PFSK-1 (cell line): ENCODE measurements at regions not wholly inside any gene's neighbourhood (a gene's known extent, or its start where the extent isn't known, plus 50 kb on each side); places are given as distances from the start of the nearest gene placed in this dataset.

ENCODE experiments used
- FOXP2 ChIP-seq: optimal IDR thresholded peaks from 2 replicates; pipeline ENCODE3; 2011; ENCODE audit warnings: borderline replicate concordance, control low read depth, inconsistent platforms; ENCODE audit not compliant: insufficient read depth; ENCODE audit errors: extremely low read length, extremely low read depth
- POLR2AphosphoS5 ChIP-seq: IDR thresholded peaks from 2 replicates; pipeline ENCODE4 v1.6.1; 2012; ENCODE audit warnings: low read depth, mild to moderate bottlenecking, control low read depth, low read length, moderate library complexity
- SIN3A ChIP-seq: IDR thresholded peaks from 2 replicates; pipeline ENCODE4 v1.6.1; 2012; ENCODE audit warnings: mild to moderate bottlenecking, low read length, moderate library complexity, borderline replicate concordance; ENCODE audit not compliant: insufficient read depth
- TF ChIP-seq, protein P1 (sequence below), 2 experiments: IDR thresholded peaks; 2 replicates each; pipeline versions ENCODE4 v1.6.1 to v1.8.0; 2011 to 2012; ENCODE audit warnings: low read depth in 2 of 2, low read length in 2 of 2, control low read depth in 1 of 2, inconsistent platforms in 1 of 2, mild to moderate bottlenecking in 1 of 2, moderate library complexity in 1 of 2; ENCODE audit not compliant: insufficient read depth in 1 of 2

DNA sequence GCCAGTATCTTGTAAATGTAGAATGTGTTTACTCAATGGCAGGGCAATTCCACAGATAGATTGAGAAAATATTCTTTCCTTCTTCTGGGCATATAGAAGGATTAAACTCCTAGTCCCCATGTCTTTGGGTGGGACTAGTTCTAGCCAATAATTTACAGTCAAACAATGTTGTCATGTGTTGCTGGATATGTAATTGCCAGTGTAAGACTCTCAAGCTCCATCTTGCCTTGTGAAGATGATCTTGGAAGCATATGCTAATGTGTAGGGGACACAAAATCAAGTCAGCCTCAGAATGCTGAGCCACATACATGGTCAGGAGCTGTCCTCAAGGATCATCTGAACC lies 386.9 kb downstream of the CETN3 start:
- TF ChIP-seq POLR2AphosphoS5 (no peak), FOXP2 (no peak), SIN3A (no peak)
- TF ChIP-seq, protein P1, sequence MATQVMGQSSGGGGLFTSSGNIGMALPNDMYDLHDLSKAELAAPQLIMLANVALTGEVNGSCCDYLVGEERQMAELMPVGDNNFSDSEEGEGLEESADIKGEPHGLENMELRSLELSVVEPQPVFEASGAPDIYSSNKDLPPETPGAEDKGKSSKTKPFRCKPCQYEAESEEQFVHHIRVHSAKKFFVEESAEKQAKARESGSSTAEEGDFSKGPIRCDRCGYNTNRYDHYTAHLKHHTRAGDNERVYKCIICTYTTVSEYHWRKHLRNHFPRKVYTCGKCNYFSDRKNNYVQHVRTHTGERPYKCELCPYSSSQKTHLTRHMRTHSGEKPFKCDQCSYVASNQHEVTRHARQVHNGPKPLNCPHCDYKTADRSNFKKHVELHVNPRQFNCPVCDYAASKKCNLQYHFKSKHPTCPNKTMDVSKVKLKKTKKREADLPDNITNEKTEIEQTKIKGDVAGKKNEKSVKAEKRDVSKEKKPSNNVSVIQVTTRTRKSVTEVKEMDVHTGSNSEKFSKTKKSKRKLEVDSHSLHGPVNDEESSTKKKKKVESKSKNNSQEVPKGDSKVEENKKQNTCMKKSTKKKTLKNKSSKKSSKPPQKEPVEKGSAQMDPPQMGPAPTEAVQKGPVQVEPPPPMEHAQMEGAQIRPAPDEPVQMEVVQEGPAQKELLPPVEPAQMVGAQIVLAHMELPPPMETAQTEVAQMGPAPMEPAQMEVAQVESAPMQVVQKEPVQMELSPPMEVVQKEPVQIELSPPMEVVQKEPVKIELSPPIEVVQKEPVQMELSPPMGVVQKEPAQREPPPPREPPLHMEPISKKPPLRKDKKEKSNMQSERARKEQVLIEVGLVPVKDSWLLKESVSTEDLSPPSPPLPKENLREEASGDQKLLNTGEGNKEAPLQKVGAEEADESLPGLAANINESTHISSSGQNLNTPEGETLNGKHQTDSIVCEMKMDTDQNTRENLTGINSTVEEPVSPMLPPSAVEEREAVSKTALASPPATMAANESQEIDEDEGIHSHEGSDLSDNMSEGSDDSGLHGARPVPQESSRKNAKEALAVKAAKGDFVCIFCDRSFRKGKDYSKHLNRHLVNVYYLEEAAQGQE (IDR thresholded peaks at IDR 0.05; ENCODE audit: insufficient read depth in 1 of 2, low read depth in 2 of 2, low read length in 2 of 2), result no peak
